NCI-H2196 (cell line): ENCODE measurements at regions not wholly inside any gene's neighbourhood (a gene's known extent, or its start where the extent isn't known, plus 50 kb on each side); places are given as distances from the start of the nearest gene placed in this dataset.

ENCODE experiments used
- DNase-seq: peaks from one replicate; lab custom pipeline; 2025; ENCODE audit not compliant: unreplicated experiment; lab: John Stamatoyannopoulos, UW

- no peak for DNase-seq
These were observed 103.5 kb downstream of the SNX18 start for GRCh38 chr5:54621048-54621447.

DNA sequence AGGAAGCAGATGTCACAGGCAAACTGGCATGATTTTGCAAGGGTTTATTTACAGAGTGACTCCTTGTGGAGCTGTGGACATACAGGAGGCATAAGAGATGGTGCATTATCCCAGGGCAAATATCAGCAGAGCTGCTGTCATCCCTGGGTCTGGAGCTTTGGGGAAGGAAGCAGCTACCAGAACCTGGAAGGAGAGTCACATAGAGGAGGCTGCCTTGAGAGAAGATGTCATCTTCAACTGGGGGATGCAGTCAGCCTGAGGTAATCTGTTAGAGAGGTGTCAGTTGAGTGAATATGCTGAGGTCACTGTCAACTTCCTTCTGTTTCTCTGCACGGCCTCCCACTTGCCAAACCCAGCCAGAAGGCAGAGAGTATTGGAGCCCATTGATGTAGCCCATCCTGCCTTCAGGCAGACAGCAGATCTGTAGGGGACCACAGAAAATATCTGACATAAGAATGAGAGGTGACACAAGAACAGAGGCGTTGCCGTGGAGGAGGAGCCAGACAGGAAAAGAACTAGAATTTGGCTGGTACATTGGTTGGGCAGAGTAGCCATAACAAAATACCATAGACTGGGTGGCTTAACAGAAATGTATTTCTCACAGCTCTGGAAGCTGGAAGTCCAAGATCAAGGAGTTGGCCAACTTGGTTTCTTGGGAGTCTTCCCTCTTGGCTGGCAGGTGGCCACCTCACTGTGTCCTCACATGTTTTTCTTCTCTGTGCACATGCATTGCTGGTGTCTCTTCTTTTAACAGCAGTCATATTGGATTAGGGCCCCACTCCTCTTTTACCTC is 102.8 kb downstream of the SNX18 start:
- no peak for DNase-seq

GRCh38 chr5:54619731-54620130 is 102.2 kb downstream of the SNX18 start:
- DNase-seq: no peak

DNA sequence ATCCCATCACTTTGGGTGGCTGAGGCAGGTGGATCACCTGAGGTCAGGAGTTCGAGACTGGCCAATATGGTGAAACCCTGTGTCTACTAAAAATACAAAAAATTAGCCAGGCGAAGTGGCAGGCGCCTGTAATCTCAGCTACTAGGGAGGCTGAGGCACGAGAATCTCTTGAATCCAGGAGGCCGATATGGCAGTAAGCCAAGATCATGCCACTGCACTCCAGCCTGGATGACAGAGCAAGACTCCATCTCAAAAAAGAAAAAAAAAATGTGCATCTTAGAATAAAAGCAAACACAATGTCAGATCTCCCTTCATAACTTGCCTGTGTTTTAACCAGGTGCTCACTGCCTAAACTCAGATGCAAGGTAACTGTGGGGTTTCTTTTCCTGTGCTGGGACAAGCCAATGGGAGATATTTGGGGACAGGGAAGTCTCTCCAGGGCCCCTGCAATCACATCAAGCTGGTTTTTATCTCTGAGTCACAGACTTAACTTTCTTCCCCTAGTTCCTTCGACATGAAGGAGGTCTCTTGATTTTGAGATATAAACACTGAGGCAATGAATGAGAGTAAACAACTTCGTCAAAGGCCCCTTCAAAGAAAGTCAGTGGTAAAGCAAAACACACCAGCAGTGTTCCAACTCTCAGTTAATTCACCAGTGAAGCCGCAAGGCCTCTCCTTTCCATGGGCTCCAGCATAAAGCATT is 99.1 kb downstream of the SNX18 start:
- DNase-seq: no peak

DNA sequence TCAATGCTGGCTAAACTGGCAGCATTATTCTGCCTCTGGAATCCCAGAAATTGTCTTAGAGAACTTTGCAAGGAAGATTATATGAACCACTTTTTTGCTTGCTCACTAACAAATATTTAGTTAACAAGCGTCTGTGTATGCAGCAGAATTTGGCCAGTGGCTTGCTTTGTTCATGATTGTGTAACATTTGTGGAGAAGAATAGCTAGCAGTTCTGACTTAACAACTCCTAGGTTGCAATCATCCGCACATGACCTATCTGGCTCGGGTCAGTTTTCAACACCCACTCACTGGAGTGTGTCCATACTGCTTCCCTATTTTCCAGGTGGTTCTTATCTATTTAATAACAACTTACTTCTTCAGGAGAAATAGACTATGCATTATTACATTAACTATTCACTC is 98.5 kb downstream of the SNX18 start:
- DNase-seq: no peak

- no peak for DNase-seq
These were observed 97.8 kb downstream of the SNX18 start for GRCh38 chr5:54615381-54615780.

- DNase-seq: no peak
These were observed 95.2 kb downstream of the SNX18 start for GRCh38 chr5:54612711-54613110.

- no peak for DNase-seq
These were observed 93.9 kb downstream of the SNX18 start for GRCh38 chr5:54611290-54611951.

DNA sequence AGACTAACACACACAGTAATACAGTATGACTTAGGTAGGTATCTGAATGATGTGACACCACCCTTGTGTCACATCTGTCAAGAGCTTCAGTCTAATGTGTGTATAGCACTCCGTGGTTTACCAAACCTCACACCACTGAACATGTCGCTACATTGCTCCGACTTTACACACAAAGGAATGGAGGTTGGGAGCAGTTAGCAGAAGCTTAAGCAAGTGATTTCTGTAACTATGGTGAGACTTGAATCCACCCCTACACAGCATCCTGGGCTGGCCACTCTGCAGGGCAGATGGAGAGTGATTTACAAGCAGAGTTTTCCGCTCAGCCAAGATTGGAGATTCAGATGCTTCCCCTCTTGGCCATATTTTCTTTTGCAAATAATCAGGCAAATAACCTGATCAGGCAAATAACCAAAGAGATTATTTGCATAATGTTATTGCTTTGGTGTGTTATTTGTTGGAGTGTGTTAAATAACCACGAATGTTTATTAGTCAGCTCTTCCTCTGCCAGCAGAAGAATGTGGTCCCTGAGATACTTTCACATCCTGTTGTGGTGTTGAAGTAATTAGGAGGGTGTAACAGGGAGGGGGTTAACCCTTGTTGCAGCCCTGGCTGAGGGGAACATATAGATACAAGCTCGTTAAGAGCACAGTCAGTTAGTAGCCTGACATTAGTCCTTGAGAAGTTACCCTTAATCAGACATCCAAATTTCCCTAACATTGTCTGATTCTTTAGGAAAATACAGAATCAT is 92.8 kb downstream of the SNX18 start:
- no peak for DNase-seq

GRCh38 chr5:54608423-54609085 is 91.0 kb downstream of the SNX18 start:
- no peak for DNase-seq

- DNase-seq: no peak
These were observed 89.4 kb downstream of the SNX18 start for GRCh38 chr5:54607006-54607405.

GRCh38 chr5:54603372-54603771 is 85.8 kb downstream of the SNX18 start:
- DNase-seq: no peak

- DNase-seq: no peak
These were observed 84.9 kb downstream of the SNX18 start for GRCh38 chr5:54602475-54602874.

DNA sequence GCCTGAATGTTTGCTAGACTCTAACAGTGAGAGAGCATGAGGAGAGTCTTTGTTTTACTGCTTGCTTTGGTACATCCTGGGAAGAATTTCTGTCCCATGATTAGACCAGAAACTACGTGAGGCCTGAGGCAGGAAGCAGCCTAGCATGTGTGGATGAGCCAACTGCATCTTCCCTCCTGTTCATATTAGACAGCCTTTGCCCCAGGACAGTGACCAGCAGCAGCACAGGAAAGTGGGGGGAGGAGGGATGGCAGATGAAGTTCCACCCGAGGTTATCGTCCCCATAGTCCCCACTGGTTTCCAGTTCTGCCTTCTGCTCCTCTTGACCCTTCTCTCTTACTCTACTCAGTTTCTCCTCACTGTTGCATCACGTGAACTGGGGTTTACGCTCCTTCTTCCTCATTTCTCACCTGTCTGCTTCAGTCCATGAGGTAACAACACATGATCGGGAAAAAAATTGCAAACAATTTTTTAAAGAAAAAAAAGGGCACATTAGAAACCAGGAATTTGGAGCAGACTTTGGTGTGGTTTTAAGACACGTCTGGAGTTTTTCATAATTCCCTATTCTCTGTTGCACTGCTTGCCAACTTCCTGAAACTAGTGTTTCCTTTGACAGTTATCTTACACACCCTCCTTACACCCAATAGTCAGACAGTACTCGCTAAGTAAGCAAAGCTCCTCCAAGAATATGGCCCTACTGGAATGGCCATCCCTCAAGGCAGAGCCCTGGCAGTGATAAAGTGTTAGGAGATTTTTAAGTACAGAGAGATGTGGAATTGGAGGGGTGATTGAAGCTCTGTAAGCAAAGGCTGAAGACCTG is 84.1 kb downstream of the SNX18 start:
- no peak for DNase-seq
